Non-pigmented ciliary epithelial cell (primary cell): ENCODE measurements at regions not wholly inside any gene's neighbourhood (a gene's known extent, or its start where the extent isn't known, plus 50 kb on each side); places are given as distances from the start of the nearest gene placed in this dataset.

Experiments used
- DNase-seq: peaks from one replicate; pipeline ENCODE4 v3.0.0-alpha.2; 2010; ENCODE audit warnings: low read depth

DNA sequence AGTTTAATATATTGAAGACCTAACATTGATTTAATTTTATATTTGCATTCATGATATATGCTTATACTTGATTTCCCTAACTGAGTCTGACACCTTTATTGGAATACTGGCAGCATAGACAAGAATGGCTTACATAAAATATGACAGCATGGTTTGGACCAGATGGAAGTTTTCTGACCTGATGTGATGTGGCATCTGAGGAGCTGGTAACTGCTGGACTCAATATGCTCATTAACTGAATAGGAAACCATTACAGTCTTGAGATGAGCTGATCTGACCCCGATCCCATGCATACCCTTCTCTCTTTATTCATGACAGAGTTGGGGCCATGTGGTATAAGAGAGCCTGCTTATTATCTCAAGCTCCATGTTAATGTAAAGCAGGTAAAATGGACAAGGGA, 604.8 kb upstream of the SEL1L start:
- DNase-seq: no peak

DNA sequence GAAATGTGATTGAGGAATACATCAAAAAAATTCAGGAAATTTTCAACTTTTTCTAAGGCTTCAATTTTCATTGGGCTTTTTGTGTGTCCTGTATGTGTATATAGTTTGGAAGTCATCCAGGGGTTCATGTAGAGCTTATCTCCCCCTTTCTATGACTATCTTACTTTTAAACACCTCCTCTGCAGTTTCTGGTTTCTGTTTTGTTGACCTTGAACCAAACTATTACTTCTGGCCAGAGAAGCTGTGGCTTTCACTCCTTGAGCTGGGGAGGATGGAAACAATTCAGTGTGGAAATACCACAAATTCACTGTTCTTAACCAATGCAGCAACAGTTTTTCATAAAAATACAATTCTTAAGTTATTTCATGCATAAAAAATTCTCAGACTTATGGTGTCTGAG, 613.2 kb upstream of the SEL1L start:
- no peak for DNase-seq

DNA sequence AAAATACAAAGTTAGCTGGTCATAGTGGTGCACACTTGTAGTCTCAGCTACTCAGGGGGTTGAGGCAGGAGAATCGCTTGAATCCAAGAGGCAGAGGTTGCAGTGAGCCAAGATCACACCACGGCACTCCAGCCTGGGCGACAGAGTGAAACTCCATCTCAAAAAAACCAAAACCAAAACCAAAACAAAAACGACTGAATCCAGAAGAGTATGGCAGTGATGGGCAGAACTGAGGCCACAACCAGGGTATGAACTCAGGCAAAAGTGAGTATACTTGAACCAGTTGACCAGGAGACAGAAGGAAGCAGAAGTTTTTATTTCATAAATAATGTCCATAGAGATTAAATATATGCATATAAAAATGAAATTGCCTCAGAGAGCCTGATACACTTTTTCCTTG, 620.0 kb upstream of the SEL1L start:
- DNase-seq: no peak

DNA sequence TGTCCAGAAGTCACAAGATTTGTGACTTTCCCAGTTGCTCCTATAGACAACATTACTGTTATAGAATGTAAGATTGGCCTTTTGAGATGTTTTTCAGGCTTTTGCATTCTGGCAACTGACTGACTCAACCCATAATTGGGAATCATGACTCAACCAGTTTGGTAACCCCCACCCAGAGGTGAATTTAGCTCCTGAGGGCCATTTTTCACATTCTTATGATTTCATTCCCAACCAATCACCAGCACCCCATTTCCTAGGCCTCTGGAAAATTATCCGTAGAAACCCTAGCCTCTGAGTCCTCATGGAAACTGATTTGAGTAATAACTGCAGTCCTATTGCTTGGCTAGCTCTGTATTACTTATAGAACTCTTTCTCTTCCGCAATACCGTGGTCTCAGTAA, 626.0 kb upstream of the SEL1L start:
- no peak for DNase-seq

DNA sequence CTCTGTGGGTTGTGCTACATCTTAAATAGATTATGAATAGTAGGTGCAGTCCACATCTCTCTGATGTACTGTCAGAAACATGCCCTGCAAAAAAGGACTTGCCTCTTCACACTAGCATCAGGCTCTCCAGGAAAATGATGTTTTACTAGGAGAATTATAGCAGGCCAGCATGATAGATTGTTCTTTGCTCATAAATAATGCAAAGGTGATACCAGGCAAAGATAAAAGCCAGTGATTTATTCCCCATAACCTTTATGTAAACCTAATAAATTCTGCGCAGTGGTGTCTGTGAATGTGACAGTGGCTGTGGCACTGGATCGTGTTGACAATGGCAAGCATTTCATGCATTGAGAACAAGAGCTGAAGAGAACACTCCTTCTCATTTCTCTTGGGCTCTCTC, 646.5 kb upstream of the SEL1L start:
- no peak for DNase-seq

DNA sequence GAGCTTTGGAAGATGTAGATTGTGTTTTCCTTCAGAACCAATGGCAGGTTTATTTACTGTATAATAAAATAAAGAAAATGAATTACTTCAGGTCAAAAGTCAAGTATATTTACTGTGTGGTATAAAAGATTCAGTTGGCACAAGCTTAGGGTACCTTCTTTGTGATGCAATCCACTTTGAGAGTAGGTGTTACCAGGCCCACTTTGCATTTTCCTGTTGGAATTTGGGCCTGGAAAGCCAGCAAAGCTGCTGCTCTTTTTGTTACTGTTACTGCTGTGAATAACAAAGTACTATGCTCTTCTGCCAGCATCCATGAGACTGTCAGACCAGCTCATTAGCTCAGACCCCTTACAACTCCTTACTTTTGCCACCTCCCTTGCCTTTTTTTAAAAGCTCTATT, 649.0 kb upstream of the SEL1L start:
- DNase-seq: no peak

DNA sequence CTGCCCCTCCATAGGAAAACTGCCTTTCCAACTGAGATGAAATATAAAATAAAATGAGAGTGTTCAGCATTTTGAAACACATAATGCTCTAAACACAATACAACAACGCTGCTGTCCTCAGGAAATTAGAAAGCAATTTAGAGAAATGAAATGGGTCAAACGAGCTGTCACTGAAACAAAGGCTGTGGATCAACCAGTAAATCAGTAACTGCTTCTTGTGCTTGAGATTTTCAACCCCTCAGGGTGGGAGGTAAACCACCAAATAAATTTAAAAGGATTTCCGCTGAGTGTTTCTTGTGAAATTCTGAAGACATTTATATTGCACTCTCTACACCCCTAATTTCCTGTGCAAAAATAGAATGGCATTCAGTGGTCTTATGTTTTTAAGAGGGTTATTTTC, 657.1 kb upstream of the SEL1L start:
- DNase-seq: no peak

DNA sequence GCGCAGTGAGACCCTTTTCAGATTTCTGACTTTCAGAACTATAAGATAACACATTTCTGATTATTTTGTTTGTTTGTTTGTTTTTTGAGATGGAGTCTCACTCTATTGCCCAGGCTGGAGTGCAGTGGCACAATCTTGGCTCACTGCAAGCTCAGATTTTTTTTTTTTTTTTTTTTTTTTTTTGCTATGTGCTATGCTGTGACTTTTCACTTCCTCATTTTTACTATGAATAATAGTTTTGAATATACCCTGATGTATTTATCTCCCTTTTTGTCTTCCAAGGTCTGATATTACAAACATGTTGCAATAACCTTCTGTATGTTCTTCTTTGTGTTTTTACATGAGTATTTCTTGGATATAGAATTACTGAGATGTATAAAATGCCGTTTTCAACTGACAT, 658.7 kb upstream of the SEL1L start:
- no peak for DNase-seq

DNA sequence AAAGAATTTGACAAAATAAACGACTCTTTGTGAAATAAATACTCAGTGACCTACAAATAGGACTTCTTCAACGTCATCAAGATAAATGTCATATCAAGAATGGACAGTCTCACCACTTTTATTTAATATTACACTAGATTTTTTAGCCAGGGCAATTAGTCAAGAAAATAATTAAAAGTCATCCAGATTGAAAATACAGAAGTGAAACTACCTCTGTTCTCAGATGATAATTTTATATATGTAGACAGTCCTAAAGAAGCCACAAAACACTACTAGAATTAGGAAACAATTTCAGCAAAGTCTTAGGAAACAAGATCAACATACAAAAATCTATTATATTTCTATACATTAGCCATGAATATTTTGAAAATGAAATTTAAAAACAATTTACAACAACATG, 689.6 kb upstream of the SEL1L start:
- DNase-seq: no peak

DNA sequence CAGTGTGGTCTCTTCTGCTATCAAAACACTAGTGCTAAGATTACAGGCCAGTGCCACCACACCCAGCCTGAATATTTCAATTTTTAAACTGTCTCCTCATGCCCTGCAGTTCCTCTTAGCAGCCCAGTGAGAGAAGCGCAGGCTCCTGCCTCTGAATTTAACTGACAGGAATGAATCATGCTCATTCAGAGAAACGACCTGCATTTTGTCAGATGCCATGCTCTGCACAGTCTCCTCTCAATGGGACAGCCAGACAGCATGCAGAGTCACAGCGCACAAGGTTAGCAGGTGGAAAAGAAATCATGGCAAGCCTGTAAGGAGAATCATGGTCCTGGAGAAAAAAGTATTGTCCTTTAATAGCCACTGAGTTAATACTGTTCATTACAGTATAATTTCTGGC, 691.0 kb upstream of the SEL1L start:
- no peak for DNase-seq

DNA sequence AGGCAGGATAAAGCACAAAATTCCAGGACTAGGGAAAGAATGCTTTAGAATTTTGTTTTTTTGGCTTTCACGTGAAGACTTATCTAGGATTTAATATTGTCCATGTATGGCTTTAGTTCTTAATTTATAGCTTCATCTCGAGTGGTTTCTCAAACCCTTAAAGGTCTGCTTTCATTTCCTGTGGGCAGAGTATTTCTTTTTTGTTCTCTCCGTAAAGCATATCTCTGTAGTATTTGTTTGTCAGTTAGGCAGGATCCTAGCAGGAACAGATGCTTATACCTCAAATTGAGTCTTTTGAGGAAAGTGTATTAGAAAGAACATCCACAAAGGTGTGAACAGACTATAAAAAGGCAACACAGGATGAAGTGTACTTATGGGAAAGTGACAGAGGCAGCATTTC, 697.1 kb upstream of the SEL1L start:
- DNase-seq: no peak

DNA sequence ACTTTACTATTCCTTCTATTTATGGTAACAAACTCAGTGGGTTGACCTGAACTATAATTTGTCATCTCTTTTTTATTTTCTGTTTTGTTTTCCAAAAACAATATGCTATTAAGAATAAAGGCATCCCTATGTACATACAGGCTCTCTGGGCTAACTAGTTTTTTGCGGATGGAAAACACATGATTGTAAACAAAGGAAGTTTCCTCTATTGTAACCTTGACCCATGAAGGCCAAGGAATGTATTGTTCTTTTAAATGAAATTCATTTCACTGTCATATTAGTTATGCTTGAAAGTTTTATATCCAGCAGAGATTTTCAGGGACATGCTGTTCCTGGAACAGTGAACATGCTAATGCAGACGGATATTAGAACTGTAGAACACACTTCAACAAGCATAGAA, 705.0 kb upstream of the SEL1L start:
- no peak for DNase-seq

DNA sequence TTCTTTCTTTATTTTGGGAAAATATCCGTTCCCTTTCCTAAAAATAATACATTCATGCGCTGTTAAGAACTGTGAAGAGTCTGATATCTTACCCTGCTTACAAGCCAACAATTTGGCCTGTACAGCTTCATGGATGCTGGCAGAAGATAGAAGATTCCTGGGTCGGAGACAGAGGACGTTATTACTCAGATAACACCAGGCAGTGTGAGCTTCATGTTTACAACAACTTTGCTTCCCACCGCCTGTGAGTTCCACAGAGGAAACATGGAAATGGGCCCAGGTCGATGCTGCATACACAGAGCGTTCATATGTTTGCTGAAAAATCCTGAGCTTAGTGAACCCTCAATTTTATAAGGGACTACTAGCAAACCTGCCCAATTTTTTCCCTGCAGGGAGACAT, 705.6 kb upstream of the SEL1L start:
- no peak for DNase-seq

DNA sequence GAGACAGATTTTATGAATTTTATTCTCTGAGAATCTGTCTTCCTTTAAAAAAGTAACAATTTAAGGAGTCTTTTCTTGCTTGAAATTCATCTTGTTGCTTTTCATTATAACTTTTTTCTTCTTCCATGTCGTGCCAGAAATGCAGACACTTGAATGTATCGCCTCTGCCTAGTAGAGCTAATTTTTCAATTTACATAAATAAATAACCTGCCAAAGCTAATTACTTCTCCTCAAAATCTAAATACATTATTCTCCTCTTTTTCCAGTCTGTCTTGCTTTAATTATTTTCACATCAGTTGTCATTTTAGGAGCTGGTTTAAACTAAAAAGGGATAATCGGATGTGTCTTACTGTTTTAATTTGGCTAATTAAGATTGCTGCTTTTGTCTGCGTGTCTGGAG, 711.1 kb upstream of the SEL1L start:
- DNase-seq: no peak

DNA sequence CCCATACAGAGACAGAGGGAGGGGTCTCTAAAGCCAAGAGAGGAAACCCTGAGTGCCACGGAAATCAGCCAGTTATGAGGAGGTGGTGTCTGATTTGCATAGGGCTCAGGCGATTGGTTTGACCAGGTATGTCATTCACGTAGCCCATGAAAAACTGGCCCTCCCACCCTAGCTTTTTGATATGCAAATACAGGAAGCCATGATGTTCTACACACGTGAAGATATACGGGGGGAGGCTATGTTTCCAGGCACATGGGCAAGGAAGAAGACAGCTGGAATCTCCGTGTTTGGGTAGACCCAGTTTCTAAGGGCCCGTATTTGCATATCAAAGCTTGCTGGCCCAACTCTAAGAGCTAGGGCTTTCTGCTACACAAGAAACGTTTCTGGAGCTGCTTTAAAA, 717.8 kb upstream of the SEL1L start:
- no peak for DNase-seq

DNA sequence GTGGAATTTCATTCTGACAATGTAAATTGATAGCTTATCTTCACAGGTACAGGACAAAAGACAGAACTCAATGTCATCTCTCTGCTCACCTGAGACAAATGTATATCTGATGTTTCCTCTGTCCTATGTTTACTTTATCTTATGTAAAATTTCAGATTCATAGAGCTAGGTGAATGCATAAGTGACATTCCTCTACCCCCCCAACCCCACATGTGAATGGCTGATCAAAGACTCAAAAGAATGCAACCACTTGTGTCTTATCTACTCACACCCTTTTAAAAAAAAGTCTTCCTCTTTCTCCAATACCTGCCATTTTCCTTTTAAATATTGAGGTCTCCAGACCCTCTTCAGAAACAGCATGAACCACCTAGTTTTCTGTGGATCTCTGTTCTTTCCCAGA, 736.6 kb upstream of the SEL1L start:
- DNase-seq: no peak

DNA sequence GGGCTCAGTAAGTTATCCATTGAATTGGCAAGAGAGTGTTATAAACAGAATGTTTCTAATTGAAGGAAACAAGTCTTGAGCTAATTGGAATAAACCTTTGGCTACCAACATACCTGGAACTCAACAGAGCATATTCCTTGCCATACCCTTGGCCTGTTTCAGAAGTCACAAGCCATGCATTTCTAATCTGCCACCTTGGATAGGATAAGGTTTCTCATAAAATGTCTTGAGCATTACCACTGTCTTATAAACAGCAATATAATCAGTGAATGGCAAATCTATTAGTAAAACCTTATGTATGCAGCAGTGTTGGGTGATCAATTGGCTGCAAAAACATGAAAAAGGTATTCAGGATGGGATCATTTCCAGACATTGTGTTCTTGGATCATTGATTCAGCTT, 765.2 kb upstream of the SEL1L start:
- DNase-seq: no peak

DNA sequence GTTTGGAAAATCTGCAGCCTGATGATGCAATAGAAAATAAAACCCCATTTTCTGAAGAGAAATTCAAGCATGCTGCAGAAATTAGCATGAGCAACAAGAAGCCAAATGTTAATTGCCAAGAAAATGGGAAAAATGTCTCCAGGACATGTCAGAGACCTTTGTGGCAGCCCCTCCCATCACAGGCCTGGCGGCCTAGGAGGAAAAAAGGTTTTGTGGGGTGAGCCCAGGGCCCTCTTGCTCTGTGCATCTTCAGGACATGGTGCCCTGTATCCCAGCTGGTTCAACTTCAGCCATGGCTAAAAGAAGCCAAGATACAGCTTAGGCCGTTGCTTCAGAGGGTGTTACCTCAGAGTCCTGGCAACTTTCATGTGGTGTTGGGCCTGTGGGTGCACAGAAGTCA, 775.5 kb upstream of the SEL1L start:
- no peak for DNase-seq

DNA sequence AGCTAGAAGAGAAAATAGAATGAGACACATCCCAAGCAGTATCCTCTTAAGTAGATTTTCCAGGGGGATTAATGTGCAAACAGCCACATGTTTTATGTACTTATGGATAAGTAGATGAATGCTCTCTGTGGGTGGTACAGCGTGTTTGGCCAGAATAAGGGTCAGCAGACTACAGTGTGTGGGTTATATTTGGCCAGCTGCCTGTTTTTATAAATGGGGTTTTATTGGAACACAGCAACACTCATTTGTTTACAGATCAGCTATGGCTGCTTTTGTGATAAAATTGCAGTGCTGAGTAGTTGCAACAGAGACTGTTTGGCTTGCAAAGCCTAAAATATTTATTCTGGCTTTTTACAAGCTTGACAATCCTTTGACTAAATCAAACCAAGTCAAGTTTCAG, 780.2 kb upstream of the SEL1L start:
- DNase-seq: no peak

DNA sequence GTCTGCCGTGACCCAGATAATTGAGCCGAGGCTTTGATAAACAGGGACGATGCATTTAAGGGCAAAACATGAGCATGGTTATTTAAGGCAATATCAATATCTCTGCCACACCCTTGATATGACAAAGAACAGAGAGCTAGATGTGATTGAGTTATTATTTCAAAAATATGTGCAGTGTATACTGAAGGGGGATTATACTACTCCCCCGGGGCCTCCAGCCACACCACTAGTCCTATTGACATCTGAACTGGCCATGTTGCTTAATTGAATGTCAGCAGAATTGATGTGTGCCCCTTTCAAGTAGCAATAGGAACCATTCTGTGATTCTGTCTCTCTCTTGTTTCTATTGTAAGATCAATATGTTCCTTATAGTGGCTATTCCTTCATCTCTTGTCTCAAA, 794.8 kb upstream of the SEL1L start:
- DNase-seq: no peak

DNA sequence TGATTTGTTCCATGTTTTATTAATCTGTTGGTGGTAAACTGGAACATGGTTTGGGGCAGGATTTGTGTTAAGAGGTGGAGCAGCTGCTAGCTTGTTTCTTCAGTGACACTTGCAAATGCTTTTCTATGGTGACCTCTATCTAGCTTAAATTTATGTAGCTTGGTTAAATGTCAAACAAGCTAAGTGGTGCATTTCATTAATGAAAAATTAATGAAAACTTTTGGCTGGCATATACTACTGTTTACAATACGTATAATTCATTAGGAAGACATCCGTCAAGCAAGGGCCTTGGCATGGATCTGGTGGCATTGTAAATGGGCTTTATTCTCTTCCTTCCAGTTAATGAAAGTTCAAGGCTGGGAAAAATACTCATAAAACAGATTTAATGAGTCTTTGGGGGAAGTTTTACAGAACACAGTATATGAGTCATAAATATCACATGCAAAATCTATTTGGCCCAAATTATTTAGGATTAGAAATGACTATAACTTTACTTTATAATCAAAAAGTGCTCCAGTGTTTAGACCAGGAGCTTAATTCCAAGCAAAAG, 807.7 kb upstream of the SEL1L start:
- DNase-seq: no peak

DNA sequence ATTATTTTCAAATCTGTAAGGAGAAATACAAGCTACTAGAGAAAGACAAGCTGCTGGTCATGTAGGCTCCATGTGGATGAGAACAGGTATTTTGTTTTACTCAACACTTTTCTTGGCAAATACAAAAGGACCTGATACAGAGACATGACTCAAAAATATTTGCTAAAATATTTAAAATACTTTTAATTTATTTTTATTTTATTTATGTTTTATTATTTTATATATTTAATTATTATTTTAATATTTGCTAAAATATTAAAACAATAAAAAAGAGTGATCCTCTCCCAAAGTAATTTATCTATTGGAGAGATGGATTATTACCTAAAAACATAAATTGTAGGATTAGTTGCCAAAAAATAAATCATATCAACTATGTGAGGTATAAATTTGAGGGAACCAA, 808.9 kb upstream of the SEL1L start:
- no peak for DNase-seq

DNA sequence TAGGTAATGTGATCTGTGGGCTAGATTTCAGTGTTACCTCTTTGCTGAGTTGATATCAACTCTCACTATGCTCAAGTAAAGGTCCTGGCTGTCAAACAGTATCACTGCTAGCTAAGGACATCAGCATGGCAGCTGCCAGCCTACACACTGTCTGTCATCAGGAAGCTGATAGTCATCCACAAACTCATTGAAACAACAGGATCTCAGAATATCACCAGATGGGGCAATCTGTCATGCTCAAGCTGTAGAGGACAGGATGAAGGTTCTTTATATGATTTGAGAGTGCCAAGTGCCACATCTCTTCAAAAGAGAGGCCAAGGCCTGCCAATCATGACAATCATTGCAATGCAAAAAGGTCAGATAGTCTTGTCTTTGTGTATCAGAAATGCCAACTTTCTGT, 811.5 kb upstream of the SEL1L start:
- DNase-seq: no peak

DNA sequence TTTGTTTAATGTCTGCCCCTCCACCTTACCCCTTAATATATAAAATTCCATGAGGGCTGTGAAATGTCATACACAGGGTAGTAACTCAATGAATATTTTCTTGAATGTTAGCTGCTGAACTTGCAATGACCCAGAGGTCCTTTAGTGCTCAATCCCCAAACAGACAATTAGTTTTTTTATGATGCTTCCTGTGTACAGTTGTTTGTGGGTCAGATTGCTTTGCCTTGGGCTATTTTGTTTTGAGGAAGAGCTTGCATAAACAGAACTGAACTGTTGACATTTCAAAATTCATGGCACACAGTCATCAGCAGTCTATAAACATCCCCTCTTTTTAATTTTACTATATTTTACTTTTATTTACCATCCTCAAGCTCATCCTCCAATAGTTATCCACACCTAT, 820.5 kb upstream of the SEL1L start:
- no peak for DNase-seq

DNA sequence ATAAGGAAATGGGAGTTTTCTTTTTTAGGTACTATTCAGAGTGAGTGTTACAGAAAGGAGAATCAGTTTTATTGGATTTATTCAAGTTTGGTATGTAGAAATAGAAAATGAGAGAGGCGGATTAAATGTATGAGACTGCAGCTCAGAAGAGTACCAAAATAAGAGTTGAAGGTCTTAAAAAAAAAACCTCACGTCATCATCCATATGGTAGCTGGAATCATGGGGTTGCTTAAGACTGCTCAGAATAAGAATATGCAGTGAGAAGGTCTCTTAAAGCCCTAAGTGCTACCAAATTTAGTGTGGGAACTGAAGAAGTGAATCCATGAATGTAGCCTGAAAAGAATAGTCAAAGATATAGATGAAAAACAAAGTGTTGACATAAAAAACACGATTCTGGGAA, 825.5 kb upstream of the SEL1L start:
- DNase-seq: no peak
